ENCODE measurements at regions not wholly inside any gene's neighbourhood (a gene's known extent, or its start where the extent isn't known, plus 50 kb on each side); places are given as distances from the start of the nearest gene placed in this dataset.

DNA sequence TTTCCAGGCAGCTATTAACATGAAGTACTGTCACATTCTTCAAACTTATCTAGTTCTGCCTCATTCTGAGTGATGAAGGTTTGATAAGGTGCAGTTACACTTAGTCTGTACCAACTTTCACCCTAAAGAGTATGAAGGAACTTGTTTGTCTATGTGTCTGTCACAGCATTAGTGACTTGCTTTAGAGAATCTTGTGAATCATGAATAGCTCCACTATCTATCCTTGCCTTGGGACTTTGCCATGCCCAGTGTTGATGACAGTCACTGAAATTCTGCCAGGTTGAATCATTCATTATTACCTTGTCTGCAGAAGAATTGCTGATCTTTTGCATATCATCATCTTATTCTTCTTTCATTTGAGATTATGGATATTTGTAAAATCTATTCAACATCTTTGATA lies 50.9 kb upstream of the A1CF start:
- H3K4me1 ChIP-seq = peaks cover 0 to 7% (median 0%) of the 10 kb centered on the region in 12 donors
- no peak overlapping the region for H3K27ac ChIP-seq
- ATAC-seq (peak in 2 of 4 donors; percentile 28 to 52), DNase-seq (no peak)
- H3K4me3 ChIP-seq = no peak overlapping the region
- no peaks in the 10 kb centered on the region for H3K9me3 ChIP-seq
- H3K36me3 ChIP-seq = no peaks in the 10 kb centered on the region
- intact Hi-C loops (cut with DNase I) = loop anchor here in 1 of 10 donors (5.0 kb wide), 1 partner anchor 56 kb away; no protein-coding TSS in a partner anchor
- peaks cover 0 to under 1% (median 0%) of the 10 kb centered on the region in 9 donors for H3K27me3 ChIP-seq
- TF ChIP-seq, protein P1, sequence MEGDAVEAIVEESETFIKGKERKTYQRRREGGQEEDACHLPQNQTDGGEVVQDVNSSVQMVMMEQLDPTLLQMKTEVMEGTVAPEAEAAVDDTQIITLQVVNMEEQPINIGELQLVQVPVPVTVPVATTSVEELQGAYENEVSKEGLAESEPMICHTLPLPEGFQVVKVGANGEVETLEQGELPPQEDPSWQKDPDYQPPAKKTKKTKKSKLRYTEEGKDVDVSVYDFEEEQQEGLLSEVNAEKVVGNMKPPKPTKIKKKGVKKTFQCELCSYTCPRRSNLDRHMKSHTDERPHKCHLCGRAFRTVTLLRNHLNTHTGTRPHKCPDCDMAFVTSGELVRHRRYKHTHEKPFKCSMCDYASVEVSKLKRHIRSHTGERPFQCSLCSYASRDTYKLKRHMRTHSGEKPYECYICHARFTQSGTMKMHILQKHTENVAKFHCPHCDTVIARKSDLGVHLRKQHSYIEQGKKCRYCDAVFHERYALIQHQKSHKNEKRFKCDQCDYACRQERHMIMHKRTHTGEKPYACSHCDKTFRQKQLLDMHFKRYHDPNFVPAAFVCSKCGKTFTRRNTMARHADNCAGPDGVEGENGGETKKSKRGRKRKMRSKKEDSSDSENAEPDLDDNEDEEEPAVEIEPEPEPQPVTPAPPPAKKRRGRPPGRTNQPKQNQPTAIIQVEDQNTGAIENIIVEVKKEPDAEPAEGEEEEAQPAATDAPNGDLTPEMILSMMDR (IDR thresholded peaks at IDR 0.05) = no peak
- no peak for TF ChIP-seq POLR2A (IDR thresholded peaks at IDR 0.05)

DNA sequence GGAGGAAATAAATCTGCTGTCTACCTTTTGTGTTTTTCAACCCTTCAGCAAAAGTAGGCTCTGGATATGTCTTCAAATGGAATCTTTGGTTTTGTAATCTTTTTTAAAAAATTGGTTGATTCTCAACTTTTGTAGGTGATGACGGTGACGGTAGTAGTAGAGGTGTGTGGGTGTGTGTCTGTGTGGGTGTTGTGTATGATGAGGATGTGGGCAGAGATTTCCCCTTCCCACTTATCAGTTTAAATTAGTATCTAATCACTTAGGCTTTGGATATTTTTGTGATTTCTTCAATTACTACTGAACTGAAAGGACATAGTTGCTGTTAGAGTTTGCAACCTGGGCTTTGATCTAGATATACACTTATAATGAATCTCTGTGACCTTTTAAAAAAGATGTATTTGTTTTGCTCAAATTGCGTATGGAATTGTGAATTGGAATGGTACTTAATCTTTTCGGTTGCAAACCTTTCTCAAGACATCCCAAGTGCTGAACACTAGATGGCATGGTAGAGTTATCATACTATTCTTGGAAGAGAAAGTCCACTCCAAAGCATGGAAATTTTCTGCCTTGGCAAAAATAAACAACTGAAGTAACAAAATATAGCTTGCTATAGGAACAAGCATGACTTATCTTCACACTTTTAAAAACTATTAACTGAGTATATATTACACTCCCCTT lies 51.9 kb upstream of the A1CF start:
- WGBS, 4 donors = 20 to 29% (median 25%) methylated on average over 4 of the region's 4 CpGs
- H3K9me3 ChIP-seq = no peaks in the 10 kb centered on the region
- peaks cover 0 to 7% (median 0%) of the 10 kb centered on the region in 12 donors for H3K4me1 ChIP-seq
- no peaks in the 10 kb centered on the region for H3K27me3 ChIP-seq
- no peak overlapping the region for H3K4me3 ChIP-seq
- no peak for TF ChIP-seq POLR2A (IDR thresholded peaks at IDR 0.05)
- TF ChIP-seq, protein P1 (IDR thresholded peaks at IDR 0.05) = peak in 10 of 12 donors; percentile 25 to 67 (median 50)
- DNase-seq = no peak
- ATAC-seq = peak in 1 of 4 donors; percentile 31
- H3K36me3 ChIP-seq = no peaks in the 10 kb centered on the region
- intact Hi-C loops (cut with DNase I) = loop anchor here in 1 of 10 donors (5.0 kb wide), 1 partner anchor 55 kb away; no protein-coding TSS in a partner anchor
- no peak overlapping the region for H3K27ac ChIP-seq

DNA sequence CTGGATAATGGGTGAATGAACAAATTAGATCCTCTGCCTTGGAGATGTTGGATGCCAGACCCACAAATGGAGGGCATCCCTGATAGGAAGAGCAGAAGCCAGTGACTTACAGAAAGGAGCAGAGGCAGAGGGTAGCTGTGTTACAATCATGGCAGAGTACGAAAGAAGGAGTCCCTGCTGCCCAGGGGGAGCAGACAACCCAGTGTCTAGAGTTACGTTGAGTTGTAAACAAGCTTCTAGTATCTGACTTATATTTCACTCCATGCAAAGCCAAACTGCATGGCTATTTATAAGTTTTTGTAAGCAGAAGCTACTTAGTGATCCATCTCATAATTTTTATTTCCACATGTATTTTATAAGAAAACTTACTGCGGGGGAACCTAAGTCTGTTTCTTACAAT lies 56.2 kb upstream of the A1CF start:
- 81 to 90% (median 87%) methylated on average over 3 of the region's 3 CpGs for WGBS, 4 donors
- H3K36me3 ChIP-seq = no peaks in the 10 kb centered on the region
- no peak overlapping the region for H3K4me3 ChIP-seq
- no peaks in the 10 kb centered on the region for H3K9me3 ChIP-seq
- no peak overlapping the region for H3K27ac ChIP-seq
- H3K27me3 ChIP-seq = no peaks in the 10 kb centered on the region
- peaks cover 0 to 7% (median 0%) of the 10 kb centered on the region in 12 donors for H3K4me1 ChIP-seq
- no peak for DNase-seq
- TF ChIP-seq, protein P1 (IDR thresholded peaks at IDR 0.05) = no peak
- no peak for TF ChIP-seq POLR2A (IDR thresholded peaks at IDR 0.05)
- ATAC-seq = no peak
- intact Hi-C loops (cut with DNase I) = no loop called here

DNA sequence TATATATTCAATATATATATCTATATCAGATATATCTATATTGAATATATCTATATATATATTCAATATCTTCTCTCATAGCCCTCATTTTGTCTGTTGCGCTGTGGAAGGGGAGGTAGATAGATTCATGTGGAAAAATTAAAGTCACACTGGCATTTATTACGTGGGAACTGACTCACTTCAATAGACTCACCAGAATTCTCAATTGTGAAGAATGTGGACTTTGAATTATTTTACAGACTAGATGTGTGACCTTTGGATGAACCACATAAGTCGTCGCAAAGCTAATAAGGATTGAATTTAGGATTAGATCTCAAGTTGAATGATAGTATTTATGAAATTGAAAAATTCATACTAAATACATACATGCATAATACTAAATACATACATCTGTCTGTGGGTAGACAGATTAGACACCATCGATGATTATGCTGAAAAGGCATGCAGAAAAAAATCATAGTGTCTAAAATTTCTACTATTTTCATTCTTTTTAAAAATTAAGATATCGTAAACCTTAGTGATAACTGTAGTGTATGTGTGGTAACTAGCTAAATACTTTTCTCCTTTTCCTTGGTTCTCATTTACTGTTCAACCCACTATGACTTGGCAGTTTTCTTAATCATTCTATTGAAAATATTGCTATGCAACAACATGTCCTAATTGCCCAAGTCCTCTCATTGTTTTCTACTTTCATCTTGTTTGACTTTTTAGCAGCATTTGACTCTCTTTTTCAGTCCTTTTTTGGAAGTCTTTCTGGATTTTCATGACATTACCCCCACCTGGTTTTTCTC lies 61.8 kb upstream of the A1CF start:
- Histone ChIP-seq H3K27me3 (no peaks in the 10 kb centered on the region), H3K27ac (no peak overlapping the region), H3K4me1 (peaks cover 0 to 9% (median 0%) of the 10 kb centered on the region in 12 donors), H3K36me3 (no peaks in the 10 kb centered on the region), H3K4me3 (no peak overlapping the region), H3K9me3 (no peaks in the 10 kb centered on the region)
- intact Hi-C loops (cut with DNase I) = no loop called here
- TF ChIP-seq, protein P1 (IDR thresholded peaks at IDR 0.05) = no peak
- 86 to 93% (median 89%) methylated on average over 6 of the region's 6 CpGs for WGBS, 4 donors
- ATAC-seq = no peak
- DNase-seq = no peak
